GM12878 (cell line): ENCODE measurements at regions not wholly inside any gene's neighbourhood (a gene's known extent, or its start where the extent isn't known, plus 50 kb on each side); places are given as distances from the start of the nearest gene placed in this dataset.

Experiments
- BMI1 ChIP-seq: fragments of 450-650 bp; IDR thresholded peaks from 2 replicates; pipeline ENCODE4 v1.6.1; 2016; ENCODE audit warnings: mild to moderate bottlenecking, moderate library complexity, borderline replicate concordance
- HDAC6 ChIP-seq: fragments of 200-600 bp; sonication (generic); IDR thresholded peaks from one replicate; pipeline ENCODE4 v1.8.0; 2017; ENCODE audit warnings: antibody characterized with exemption; ENCODE audit not compliant: unreplicated experiment
- JUNB ChIP-seq: IDR thresholded peaks from 2 replicates; pipeline ENCODE4 v1.6.1; 2016; ENCODE audit warnings: antibody characterized with exemption, mild to moderate bottlenecking
- NRF1 ChIP-seq: conservative IDR thresholded peaks from 2 replicates; pipeline ENCODE4 v1.6.1; 2011; ENCODE audit warnings: mild to moderate bottlenecking, low read depth, low read length, improper control_type of control experiment
- PAX8 ChIP-seq: fragments of 450-650 bp; IDR thresholded peaks from 2 replicates; pipeline ENCODE4 v1.6.1; 2017; ENCODE audit warnings: mild to moderate bottlenecking, moderate library complexity
- ZNF384 ChIP-seq: IDR thresholded peaks from 2 replicates; pipeline ENCODE4 v1.6.1; 2012; ENCODE audit warnings: low read depth, mild to moderate bottlenecking, low read length, improper control_type of control experiment, borderline replicate concordance
- TF ChIP-seq, protein P1 (sequence below): fragments of 450-650 bp; formaldehyde crosslinking; IDR thresholded peaks from 2 replicates; pipeline ENCODE4 v1.4.0; 2022; ENCODE audit warnings: mild to moderate bottlenecking, moderate library complexity
- TF ChIP-seq, protein P2 (sequence below): fragments of 450-650 bp; formaldehyde crosslinking; IDR thresholded peaks from 2 replicates; pipeline ENCODE4 v1.5.0; 2022; ENCODE audit warnings: mild to moderate bottlenecking, missing genetic modification characterization
- TF ChIP-seq, protein P3 (sequence below): IDR thresholded peaks from 2 replicates; pipeline ENCODE4 v1.6.1; 2011; ENCODE audit warnings: mild to moderate bottlenecking, low read depth, low read length, moderate library complexity; ENCODE audit not compliant: insufficient replicate concordance

DNA sequence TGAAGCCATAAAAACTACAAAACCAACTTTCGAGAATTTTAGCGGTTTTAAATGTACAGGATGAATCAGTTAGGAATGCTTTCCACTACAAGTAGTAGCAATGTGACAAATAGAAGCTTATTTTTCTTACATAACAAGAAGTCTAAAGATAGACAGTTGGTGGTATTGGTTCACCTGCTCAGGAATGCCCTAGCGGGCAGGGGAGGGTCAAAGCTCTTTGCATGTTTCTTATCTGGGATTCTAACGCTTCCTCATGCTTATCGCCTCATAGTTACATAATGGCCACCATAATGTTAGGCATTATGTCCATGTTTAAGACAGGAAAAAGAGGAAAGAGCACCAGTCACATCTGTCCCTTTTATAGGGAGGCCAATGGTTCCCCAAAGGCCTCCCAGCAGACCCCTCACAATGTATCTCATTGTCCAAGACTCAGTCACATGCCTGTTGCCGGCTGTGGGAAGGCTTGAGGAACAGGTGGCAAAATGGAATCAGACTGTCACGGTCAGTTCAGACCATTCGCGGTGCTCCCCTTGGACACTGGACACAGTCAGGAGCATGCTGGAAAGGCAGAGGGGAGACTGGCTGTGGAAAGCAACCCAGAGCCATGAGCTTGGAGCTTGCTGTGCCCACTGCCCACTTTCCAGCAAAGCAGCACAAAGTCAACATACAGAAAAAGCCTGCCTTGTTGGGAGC, 69.4 kb upstream of the ODC1 start (continued):
- TF ChIP-seq, protein P1, sequence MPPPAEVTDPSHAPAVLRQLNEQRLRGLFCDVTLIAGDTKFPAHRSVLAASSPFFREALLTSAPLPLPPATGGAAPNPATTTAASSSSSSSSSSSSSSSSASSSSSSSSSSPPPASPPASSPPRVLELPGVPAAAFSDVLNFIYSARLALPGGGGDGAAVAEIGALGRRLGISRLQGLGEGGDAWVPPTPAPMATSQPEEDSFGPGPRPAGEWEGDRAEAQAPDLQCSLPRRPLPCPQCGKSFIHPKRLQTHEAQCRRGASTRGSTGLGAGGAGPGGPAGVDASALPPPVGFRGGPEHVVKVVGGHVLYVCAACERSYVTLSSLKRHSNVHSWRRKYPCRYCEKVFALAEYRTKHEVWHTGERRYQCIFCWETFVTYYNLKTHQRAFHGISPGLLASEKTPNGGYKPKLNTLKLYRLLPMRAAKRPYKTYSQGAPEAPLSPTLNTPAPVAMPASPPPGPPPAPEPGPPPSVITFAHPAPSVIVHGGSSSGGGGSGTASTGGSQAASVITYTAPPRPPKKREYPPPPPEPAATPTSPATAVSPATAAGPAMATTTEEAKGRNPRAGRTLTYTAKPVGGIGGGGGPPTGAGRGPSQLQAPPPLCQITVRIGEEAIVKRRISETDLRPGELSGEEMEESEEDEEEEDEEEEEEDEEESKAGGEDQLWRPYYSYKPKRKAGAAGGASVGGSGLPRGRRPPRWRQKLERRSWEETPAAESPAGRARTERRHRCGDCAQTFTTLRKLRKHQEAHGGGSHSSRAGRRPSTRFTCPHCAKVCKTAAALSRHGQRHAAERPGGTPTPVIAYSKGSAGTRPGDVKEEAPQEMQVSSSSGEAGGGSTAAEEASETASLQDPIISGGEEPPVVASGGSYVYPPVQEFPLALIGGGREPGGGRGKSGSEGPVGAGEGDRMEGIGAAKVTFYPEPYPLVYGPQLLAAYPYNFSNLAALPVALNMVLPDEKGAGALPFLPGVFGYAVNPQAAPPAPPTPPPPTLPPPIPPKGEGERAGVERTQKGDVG (CRISPR knock-in tag), result no peak
- TF ChIP-seq HDAC6 (no peak), JUNB (no peak), BMI1 (no peak), NRF1 (no peak), PAX8 (no peak), ZNF384 (no peak)
- TF ChIP-seq, protein P2, sequence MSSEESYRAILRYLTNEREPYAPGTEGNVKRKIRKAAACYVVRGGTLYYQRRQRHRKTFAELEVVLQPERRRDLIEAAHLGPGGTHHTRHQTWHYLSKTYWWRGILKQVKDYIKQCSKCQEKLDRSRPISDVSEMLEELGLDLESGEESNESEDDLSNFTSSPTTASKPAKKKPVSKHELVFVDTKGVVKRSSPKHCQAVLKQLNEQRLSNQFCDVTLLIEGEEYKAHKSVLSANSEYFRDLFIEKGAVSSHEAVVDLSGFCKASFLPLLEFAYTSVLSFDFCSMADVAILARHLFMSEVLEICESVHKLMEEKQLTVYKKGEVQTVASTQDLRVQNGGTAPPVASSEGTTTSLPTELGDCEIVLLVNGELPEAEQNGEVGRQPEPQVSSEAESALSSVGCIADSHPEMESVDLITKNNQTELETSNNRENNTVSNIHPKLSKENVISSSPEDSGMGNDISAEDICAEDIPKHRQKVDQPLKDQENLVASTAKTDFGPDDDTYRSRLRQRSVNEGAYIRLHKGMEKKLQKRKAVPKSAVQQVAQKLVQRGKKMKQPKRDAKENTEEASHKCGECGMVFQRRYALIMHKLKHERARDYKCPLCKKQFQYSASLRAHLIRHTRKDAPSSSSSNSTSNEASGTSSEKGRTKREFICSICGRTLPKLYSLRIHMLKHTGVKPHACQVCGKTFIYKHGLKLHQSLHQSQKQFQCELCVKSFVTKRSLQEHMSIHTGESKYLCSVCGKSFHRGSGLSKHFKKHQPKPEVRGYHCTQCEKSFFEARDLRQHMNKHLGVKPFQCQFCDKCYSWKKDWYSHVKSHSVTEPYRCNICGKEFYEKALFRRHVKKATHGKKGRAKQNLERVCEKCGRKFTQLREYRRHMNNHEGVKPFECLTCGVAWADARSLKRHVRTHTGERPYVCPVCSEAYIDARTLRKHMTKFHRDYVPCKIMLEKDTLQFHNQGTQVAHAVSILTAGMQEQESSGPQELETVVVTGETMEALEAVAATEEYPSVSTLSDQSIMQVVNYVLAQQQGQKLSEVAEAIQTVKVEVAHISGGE (CRISPR knock-in tag), result no peak
- TF ChIP-seq, protein P3, sequence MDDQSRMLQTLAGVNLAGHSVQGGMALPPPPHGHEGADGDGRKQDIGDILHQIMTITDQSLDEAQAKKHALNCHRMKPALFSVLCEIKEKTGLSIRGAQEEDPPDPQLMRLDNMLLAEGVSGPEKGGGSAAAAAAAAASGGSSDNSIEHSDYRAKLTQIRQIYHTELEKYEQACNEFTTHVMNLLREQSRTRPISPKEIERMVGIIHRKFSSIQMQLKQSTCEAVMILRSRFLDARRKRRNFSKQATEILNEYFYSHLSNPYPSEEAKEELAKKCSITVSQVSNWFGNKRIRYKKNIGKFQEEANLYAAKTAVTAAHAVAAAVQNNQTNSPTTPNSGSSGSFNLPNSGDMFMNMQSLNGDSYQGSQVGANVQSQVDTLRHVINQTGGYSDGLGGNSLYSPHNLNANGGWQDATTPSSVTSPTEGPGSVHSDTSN, result no peak
- TF ChIP-seq, all 136 proteins: peak for 0
